GM12878 (cell line): ENCODE measurements at regions not wholly inside any gene's neighbourhood (a gene's known extent, or its start where the extent isn't known, plus 50 kb on each side); places are given as distances from the start of the nearest gene placed in this dataset.

Source experiments
- ATAC-seq: fragments of 200-7000 bp; cut with Tn5 transposase; 3 replicates; pipeline ENCODE4 v1.9.1; 2020; ENCODE audit warnings: mild to moderate bottlenecking, moderate library complexity
- BruUV-seq: library from RNA; stranded (reverse); fragments of 400-500 nt; replicated peaks from 2 replicates; lab custom pipeline; 2021; lab: Mats Ljungman, UMichigan
- CTCF ChIA-PET: fragments of 300-600 bp; sonication (Branson Sonifier 250); formaldehyde crosslinking; extraction: SDS; loops from one replicate; lab custom pipeline; 2021; ENCODE audit warnings: inconsistent platforms; lab: Yijun Ruan, JAX
- POLR2A ChIA-PET: fragments of 350-600 bp; formaldehyde crosslinking; extraction: SDS; loops from one replicate; lab custom pipeline; 2021; ENCODE audit warnings: inconsistent platforms; lab: Charles Lee
- RAD21 ChIA-PET: fragments of 300-600 bp; sonication (Branson Sonifier 250); formaldehyde crosslinking; loops from one replicate; lab custom pipeline; 2023; ENCODE audit warnings: antibody characterized with exemption; ENCODE audit not compliant: unreplicated experiment; lab: Charles Lee
- SMC1A ChIA-PET: fragments of 300-600 bp; sonication (Branson Sonifier 250); formaldehyde crosslinking; loops from one replicate; lab custom pipeline; 2023; ENCODE audit not compliant: unreplicated experiment, uncharacterized antibody; lab: Charles Lee
- DNase-seq: peaks from one replicate; pipeline ENCODE4 v3.0.0-alpha.2; 2011; ENCODE audit warnings: low read depth, low spot score
- FAIRE-seq: peaks from 3 replicates; lab custom pipeline; 2011; peaks lifted over from hg19 to GRCh38; lab: Jason Lieb, UNC
- H2AFZ ChIP-seq: 2 replicates; pipeline ENCODE4 v1.6.0; 2011; ENCODE audit warnings: low read depth, low read length, control low read depth; ENCODE audit not compliant: control insufficient read depth
- H3K27ac ChIP-seq: 2 replicates; pipeline ENCODE4 v1.5.1; 2011; ENCODE audit warnings: control low read depth; ENCODE audit not compliant: control insufficient read depth, insufficient read depth
- H3K27me3 ChIP-seq, 2 experiments: replicated peaks in 1 of 2; 2 replicates each; pipeline versions ENCODE4 v1.6.0 to v1.6.1; 2011; ENCODE audit warnings: low read length in 1 of 2; ENCODE audit not compliant: control insufficient read depth in 2 of 2, insufficient read depth in 2 of 2
- H3K36me3 ChIP-seq, 2 experiments: 2 replicates each; pipeline ENCODE4 v1.5.1; 2011; ENCODE audit warnings: low read length in 1 of 2; ENCODE audit not compliant: control insufficient read depth in 2 of 2, insufficient read depth in 2 of 2
- H3K4me1 ChIP-seq: 2 replicates; pipeline ENCODE4 v1.6.1; 2011; ENCODE audit warnings: mild to moderate bottlenecking, low read length, moderate library complexity, mixed read lengths; ENCODE audit not compliant: control insufficient read depth, insufficient read depth
- H3K4me2 ChIP-seq: 2 replicates; pipeline ENCODE4 v1.6.0; 2011; ENCODE audit warnings: control low read depth; ENCODE audit not compliant: control insufficient read depth, insufficient read depth
- H3K4me3 ChIP-seq: fragments of 200-600 bp; sonication (generic); 2 replicates; pipeline ENCODE4 v1.5.1; 2016
- H3K79me2 ChIP-seq: 2 replicates; pipeline ENCODE4 v1.6.0; 2011; ENCODE audit warnings: low read length; ENCODE audit not compliant: control insufficient read depth, insufficient read depth
- H3K9ac ChIP-seq: 2 replicates; pipeline ENCODE4 v1.8.0; 2011; ENCODE audit warnings: low read length, control low read depth, mixed read lengths; ENCODE audit not compliant: control insufficient read depth, insufficient read depth
- H3K9me3 ChIP-seq: replicated peaks from 3 replicates; pipeline ENCODE4 v1.5.1; 2011; ENCODE audit warnings: mild to moderate bottlenecking, low read length; ENCODE audit not compliant: control insufficient read depth, insufficient read depth
- H4K20me1 ChIP-seq: 2 replicates; pipeline ENCODE4 v1.6.0; 2011; ENCODE audit not compliant: control insufficient read depth, insufficient read depth
- BMI1 ChIP-seq: fragments of 450-650 bp; IDR thresholded peaks from 2 replicates; pipeline ENCODE4 v1.6.1; 2016; ENCODE audit warnings: mild to moderate bottlenecking, moderate library complexity, borderline replicate concordance
- EED ChIP-seq: sonication (generic); IDR thresholded peaks from 2 replicates; pipeline ENCODE4 v1.6.1; 2016; ENCODE audit warnings: antibody characterized with exemption, low read depth
- LARP7 ChIP-seq: fragments of 450-650 bp; IDR thresholded peaks from 2 replicates; pipeline ENCODE4 v1.6.1; 2017; ENCODE audit warnings: mild to moderate bottlenecking
- PAX8 ChIP-seq: fragments of 450-650 bp; IDR thresholded peaks from 2 replicates; pipeline ENCODE4 v1.6.1; 2017; ENCODE audit warnings: mild to moderate bottlenecking, moderate library complexity
- STAT1 ChIP-seq: fragments of 450-650 bp; conservative IDR thresholded peaks from 2 replicates; pipeline ENCODE4 v1.6.1; 2014; ENCODE audit warnings: antibody characterized with exemption, mild to moderate bottlenecking
- YBX1 ChIP-seq: fragments of 450-650 bp; IDR thresholded peaks from 2 replicates; pipeline ENCODE4 v1.6.1; 2016; ENCODE audit warnings: antibody characterized with exemption
- WGBS: methylation state at CpG from one replicate; pipeline ENCODE4 v1.1.6; 2016; ENCODE audit warnings: low lambda C conversion rate; ENCODE audit not compliant: insufficient replicate concordance, insufficient coverage; ENCODE audit errors: missing lambda C conversion rate; 5-methylcytosine and 5-hydroxymethylcytosine counted together
- in situ Hi-C: fragments of 300-500 bp; cut with MboI; formaldehyde crosslinking; loops from 9 replicates; pipeline ENCODE4 v1.14.3; 2018; ENCODE audit warnings: mixed read lengths
- intact Hi-C: fragments of 100-400 bp; cut with micrococcal nuclease; formaldehyde crosslinking; loops from one replicate; pipeline ENCODE4 v1.14.2; 2022; ENCODE audit not compliant: unreplicated experiment
- TF ChIP-seq, protein P1 (sequence below): fragments of 450-650 bp; formaldehyde crosslinking; IDR thresholded peaks from 2 replicates; pipeline ENCODE4 v1.4.0; 2020; ENCODE audit warnings: mild to moderate bottlenecking, moderate library complexity

DNA sequence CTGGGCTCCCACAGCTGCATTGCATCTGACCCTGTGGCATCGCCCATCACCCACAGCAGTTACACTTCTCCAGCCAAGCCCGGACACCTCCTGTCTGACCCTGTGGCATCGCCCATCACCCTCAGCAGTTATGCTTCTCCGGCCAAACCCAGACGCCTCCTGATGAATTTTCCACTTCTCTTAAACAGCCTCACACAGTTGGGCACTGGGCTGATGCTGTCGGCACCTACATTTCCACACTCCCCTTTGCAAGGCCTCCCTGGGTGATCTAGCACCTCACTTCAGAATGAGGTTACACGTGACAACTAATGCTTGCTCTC, 175.2 kb upstream of the ARID1B start:
- no peak overlapping the region for H3K4me3 ChIP-seq
- no TSS peak for BruUV-seq
- intact Hi-C loops (no loop called here), in situ Hi-C loops (no loop called here)
- TF ChIP-seq, protein P1, sequence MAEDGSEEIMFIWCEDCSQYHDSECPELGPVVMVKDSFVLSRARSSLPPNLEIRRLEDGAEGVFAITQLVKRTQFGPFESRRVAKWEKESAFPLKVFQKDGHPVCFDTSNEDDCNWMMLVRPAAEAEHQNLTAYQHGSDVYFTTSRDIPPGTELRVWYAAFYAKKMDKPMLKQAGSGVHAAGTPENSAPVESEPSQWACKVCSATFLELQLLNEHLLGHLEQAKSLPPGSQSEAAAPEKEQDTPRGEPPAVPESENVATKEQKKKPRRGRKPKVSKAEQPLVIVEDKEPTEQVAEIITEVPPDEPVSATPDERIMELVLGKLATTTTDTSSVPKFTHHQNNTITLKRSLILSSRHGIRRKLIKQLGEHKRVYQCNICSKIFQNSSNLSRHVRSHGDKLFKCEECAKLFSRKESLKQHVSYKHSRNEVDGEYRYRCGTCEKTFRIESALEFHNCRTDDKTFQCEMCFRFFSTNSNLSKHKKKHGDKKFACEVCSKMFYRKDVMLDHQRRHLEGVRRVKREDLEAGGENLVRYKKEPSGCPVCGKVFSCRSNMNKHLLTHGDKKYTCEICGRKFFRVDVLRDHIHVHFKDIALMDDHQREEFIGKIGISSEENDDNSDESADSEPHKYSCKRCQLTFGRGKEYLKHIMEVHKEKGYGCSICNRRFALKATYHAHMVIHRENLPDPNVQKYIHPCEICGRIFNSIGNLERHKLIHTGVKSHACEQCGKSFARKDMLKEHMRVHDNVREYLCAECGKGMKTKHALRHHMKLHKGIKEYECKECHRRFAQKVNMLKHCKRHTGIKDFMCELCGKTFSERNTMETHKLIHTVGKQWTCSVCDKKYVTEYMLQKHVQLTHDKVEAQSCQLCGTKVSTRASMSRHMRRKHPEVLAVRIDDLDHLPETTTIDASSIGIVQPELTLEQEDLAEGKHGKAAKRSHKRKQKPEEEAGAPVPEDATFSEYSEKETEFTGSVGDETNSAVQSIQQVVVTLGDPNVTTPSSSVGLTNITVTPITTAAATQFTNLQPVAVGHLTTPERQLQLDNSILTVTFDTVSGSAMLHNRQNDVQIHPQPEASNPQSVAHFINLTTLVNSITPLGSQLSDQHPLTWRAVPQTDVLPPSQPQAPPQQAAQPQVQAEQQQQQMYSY (CRISPR knock-in tag) = no peak
- TF ChIP-seq YBX1 = no peak
- no peak for TF ChIP-seq PAX8
- no peak for TF ChIP-seq LARP7
- no peak for TF ChIP-seq EED
- TF ChIP-seq STAT1 = no peak
- TF ChIP-seq BMI1 = no peak
- H3K79me2 ChIP-seq = no peaks in the 10 kb centered on the region
- H3K27ac ChIP-seq = no peak overlapping the region
- H3K4me2 ChIP-seq = 0 out of 2 replicates have a peak overlapping the region, but pooled peaks have one; percentile 2
- FAIRE-seq (no peak), DNase-seq (no peak), ATAC-seq (no peak)
- no peak overlapping the region for H3K9ac ChIP-seq
- no peaks in the 10 kb centered on the region for H3K36me3 ChIP-seq
- ChIA-PET RAD21 (no interaction called here), SMC1A (no interaction called here), CTCF (interaction anchor here (0.6 to 1.2 kb wide), 2 partner anchors 36 to 72 kb away, joined by 4 read pairs; no protein-coding TSS in a partner anchor), POLR2A (no interaction called here)
- no peaks in the 10 kb centered on the region for H3K4me1 ChIP-seq
- H4K20me1 ChIP-seq = no peaks in the 10 kb centered on the region
- 55% methylated on average over 7 of the region's 7 CpGs for WGBS
- no peak overlapping the region for H2AFZ ChIP-seq
- H3K27me3 ChIP-seq = no peaks in the 10 kb centered on the region
- H3K9me3 ChIP-seq = no peaks in the 10 kb centered on the region; the same call in 1 of the 3 replicates
